ENCODE measurements at regions not wholly inside any gene's neighbourhood (a gene's known extent, or its start where the extent isn't known, plus 50 kb on each side); places are given as distances from the start of the nearest gene placed in this dataset.

- Histone ChIP-seq H3K79me2 (replicated peaks; ENCODE audit: insufficient read depth) (no peaks in the 10 kb centered on the region), H3K9me2 (ENCODE audit: insufficient read depth) (peaks cover 2% of the 10 kb centered on the region; the same call in 1 of the 2 replicates), H3K27me3 (ENCODE audit: insufficient read depth) (no peaks in the 10 kb centered on the region), H3K4me3 (no peak overlapping the region), H3K36me3 (ENCODE audit: insufficient read depth) (no peaks in the 10 kb centered on the region), H3K27ac (ENCODE audit: low read depth) (no peak overlapping the region), H4K20me1 (replicated peaks; ENCODE audit: insufficient read depth) (no peaks in the 10 kb centered on the region), H3K4me1 (ENCODE audit: insufficient read depth) (peaks cover 8% of the 10 kb centered on the region), H3F3A (replicated peaks; ENCODE audit: low read depth) (no peaks in the 10 kb centered on the region), H2AFZ (no peak overlapping the region), H3K4me2 (no peak overlapping the region)
- Mint-ChIP-seq H3K4me3 (no peak overlapping the region), H3K27me3 (ENCODE audit: insufficient read depth, low read depth, poor library complexity) (no peaks in the 10 kb centered on the region), H3K36me3 (ENCODE audit: low read depth) (no peaks in the 10 kb centered on the region), H3K9me3 (no peaks in the 10 kb centered on the region), H3K4me1 (peaks cover 12% of the 10 kb centered on the region), H3K27ac (no peak overlapping the region)
- DNase-seq (ENCODE audit: low spot score) (no peak), ATAC-seq (no peak)
- no peak for TF ChIP-seq ZNF114 (CRISPR knock-in tag; IDR thresholded peaks at IDR 0.05)
- TF ChIP-seq CREB1 (CRISPR knock-in tag; IDR thresholded peaks at IDR 0.05; ENCODE audit: low read depth) = no peak
- no peak for TF ChIP-seq NANOG (IDR thresholded peaks at IDR 0.05; ENCODE audit: borderline replicate concordance)
- no peak for TF ChIP-seq ZNF331 (CRISPR knock-in tag; IDR thresholded peaks at IDR 0.05; ENCODE audit: low read depth)
- no peak for TF ChIP-seq ZNF462 (CRISPR knock-in tag; IDR thresholded peaks at IDR 0.05)
- no peak for TF ChIP-seq JUNB (IDR thresholded peaks at IDR 0.05; ENCODE audit: unreplicated experiment)
- TF ChIP-seq REST (IDR thresholded peaks at IDR 0.05; ENCODE audit: unreplicated experiment) = no peak
- no peak for TF ChIP-seq EZH2 (IDR thresholded peaks at IDR 0.05; ENCODE audit: low read depth, unreplicated experiment)
- TF ChIP-seq POLR2AphosphoS5 (IDR thresholded peaks at IDR 0.05; ENCODE audit: low read depth) = no peak
- no peak for TF ChIP-seq ETS1 (IDR thresholded peaks at IDR 0.05)
- TF ChIP-seq CTCF (conservative IDR thresholded peaks at IDR 0.05; ENCODE audit: low read depth in 2 of 2) = no peak
- no peak for TF ChIP-seq EZH2phosphoT487 (IDR thresholded peaks at IDR 0.05; ENCODE audit: unreplicated experiment)
- TF ChIP-seq STAT1 (IDR thresholded peaks at IDR 0.05; ENCODE audit: unreplicated experiment) = no peak
These were observed 644.2 kb upstream of the PLXNA2 start for GRCh38 chr1:208888376-208888775.

All from GM23338 (cell line).